Glomerular visceral epithelial cell (primary cell): ENCODE measurements at regions not wholly inside any gene's neighbourhood (a gene's known extent, or its start where the extent isn't known, plus 50 kb on each side); places are given as distances from the start of the nearest gene placed in this dataset.
"Not testable (repeated sequence)": the region's sequence is repeated elsewhere in the genome, so short reads cannot be mapped to it uniquely, and the experiment has no call there.

Source experiments
- DNase-seq: peaks from one replicate; pipeline ENCODE4 v3.0.0-alpha.2; 2016; ENCODE audit errors: extremely low spot score

GRCh38 chr5:17690473-17690872 lies 56.2 kb downstream of the TAF11L14 start:
- DNase-seq: no peak

DNA sequence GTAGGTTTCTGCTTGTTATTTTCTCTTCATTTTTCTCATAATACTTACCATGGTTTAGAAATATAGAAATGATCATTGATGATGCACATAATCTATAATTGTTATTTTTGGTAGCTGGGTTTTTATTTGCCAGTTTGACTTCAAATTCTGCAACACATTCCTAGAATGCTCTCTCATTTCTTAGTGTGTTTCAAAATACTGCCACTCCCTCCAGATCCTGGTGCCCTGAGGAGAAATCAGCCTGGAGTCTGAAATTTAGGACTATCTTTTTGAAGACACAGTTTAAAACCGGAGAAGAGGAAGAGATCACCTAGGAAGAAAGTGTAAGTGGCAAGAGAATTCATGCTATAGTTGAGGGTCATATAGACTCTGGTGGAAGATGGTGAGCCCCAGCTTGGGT lies 57.5 kb downstream of the TAF11L14 start:
- no peak for DNase-seq

- no peak for DNase-seq
These were observed 60.1 kb downstream of the TAF11L14 start for GRCh38 chr5:17694371-17694770.

- no peak for DNase-seq
These were observed 60.7 kb downstream of the TAF11L14 start for GRCh38 chr5:17694914-17695313.

GRCh38 chr5:17696627-17697026 lies 62.4 kb downstream of the TAF11L14 start:
- DNase-seq: no peak

GRCh38 chr5:17697671-17698070 lies 63.4 kb downstream of the TAF11L14 start:
- DNase-seq: no peak

GRCh38 chr5:17709011-17709710 lies 74.9 kb downstream of the TAF11L14 start:
- DNase-seq: no peak

GRCh38 chr5:17713301-17713700 lies 79.0 kb downstream of the TAF11L14 start:
- no peak for DNase-seq

DNA sequence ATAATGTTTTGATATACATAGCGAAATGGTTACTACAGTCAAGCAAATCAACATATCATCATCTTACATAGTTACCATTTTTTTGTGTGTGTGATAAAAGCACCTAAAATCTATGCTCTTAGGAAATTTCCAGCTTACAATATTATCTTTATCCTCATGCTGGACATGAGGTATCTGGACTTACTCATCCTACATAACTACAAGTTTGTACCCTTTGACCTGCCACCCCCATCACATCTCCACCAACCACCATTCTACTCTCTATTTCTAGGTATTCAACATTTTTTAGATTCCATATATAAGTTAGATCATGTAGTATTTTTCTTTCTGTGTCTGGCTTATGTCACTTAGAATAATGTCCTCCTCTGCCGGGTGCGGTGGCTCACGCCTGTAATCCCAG lies 79.9 kb downstream of the TAF11L14 start:
- DNase-seq: no peak

- DNase-seq: no peak
These were observed 85.3 kb downstream of the TAF11L14 start for GRCh38 chr5:17719592-17719991.

- no peak for DNase-seq
These were observed 85.8 kb downstream of the TAF11L14 start for GRCh38 chr5:17720071-17720470.

DNA sequence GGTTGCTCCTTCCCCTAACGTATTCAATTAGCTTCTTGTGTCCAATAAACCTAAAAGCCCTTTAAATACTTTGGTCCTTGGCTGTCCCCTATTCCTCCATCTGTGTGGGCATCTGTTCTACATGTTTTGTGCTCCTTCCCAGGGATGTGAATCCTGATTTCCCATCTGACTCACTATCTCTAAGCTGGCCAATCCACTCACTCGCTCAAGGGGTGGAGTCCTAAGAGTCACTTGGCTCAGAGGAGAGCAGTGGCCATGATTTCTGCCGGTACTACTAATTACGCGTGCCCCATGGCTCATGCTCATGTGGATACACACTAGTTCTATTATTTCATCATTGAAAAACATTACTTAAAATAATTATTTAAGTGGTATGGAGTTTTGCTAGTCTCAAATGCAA lies 89.6 kb downstream of the TAF11L14 start:
- no peak for DNase-seq

DNA sequence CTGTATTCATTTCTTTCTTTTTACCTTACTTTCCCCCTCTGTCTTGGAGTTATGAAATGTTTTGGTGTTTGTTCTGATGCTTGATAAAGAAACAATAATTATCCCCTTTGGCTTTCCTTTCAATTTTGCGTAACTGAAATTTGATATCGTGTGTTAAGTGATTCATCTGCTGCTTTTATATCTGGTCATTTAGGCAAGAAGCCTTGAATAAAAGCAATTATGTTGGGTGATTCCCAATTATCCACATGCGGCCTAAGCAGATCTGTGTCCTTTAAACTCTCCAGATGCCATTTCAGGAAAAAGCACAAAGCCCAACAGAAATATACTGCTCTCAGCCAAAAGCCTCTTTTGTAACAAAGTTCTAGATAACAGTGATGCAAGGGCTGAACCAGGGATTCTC lies 92.8 kb downstream of the TAF11L14 start:
- DNase-seq: no peak

DNA sequence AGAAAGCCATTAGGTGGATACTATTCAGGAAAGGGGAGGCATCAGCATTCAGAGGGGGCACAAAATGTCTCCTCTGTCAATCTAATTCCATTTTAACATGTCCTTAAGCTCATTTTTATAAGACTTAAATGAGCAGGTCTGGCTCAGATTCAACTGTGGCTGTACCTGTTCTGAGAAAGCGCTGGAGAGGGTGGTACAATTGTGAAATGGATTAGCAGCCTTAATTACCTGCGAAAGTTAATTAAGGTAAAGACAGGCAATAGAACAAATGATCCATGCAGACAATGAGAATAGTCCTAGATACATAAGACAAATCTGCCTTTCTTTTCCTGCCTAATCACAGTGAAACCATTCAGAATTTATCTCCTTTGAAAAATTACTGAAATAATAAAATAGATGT lies 96.2 kb downstream of the TAF11L14 start:
- no peak for DNase-seq

DNA sequence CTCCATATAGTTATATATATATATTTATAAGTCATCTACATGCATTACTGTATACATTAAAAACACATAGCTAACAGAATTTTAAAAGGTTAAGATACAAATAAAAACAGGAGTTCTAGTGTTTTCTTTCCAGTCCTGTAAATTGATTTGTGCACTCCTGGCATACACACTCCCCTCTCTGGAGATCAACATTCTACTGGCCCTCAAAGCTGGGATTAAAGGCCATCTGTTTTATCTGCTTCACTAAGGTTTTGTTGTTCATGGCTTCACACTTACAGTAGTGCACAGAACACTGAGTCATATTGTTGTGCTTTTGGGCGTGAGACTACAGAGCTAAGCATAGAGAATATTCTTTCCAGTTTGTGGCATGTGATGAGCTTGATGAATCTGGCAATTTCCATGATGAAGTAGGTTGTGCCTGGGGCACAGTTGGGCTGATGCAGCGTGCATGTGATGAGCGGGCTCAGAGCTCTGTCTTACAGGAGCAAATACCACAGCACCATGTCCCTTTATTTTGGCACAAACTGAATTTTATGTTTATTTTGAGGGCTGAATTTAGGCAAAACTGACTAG lies 98.2 kb downstream of the TAF11L14 start:
- no peak for DNase-seq

DNA sequence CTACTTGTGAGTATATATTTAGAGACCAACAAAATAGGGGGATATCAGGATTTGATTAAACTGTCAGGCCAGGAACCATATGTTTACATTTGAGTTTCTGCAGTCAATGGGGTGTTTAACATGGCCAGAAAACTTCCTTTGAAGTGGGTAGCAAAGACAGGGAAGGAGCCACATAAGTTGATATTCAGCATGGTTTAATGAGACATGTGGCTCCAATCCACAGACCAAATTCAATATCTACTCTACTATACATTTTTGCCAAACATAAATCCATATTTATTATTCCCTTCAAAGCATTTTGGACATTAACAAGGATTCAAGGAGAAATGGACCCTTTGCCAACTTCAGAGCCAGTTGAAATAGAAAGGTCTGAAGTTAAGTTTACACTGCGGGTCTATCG lies 99.8 kb downstream of the TAF11L14 start:
- no peak for DNase-seq

DNA sequence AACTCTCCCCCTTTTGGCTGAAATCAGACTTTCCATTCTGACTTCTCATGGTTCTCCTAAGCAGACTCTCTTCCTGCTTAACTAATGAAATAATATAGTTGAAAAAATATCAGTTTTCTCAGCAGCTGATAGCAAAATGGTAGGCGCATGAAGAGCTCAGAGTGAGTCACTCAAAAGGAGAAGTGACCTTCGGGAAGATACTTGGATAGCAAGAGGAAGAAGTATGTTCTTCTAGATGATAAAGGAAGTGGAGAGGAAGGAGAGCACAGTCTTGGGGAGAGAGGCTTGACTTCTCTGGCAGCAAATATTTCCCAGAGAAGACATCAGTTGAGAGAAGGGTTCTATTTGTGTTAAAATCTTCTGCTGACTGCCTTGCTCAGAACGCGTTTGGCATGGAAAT lies 101.5 kb downstream of the TAF11L14 start:
- DNase-seq: no peak

- DNase-seq: no peak
These were observed 102.8 kb downstream of the TAF11L14 start for GRCh38 chr5:17737092-17737491.

GRCh38 chr5:17738446-17738845 lies 104.2 kb downstream of the TAF11L14 start:
- no peak for DNase-seq

DNA sequence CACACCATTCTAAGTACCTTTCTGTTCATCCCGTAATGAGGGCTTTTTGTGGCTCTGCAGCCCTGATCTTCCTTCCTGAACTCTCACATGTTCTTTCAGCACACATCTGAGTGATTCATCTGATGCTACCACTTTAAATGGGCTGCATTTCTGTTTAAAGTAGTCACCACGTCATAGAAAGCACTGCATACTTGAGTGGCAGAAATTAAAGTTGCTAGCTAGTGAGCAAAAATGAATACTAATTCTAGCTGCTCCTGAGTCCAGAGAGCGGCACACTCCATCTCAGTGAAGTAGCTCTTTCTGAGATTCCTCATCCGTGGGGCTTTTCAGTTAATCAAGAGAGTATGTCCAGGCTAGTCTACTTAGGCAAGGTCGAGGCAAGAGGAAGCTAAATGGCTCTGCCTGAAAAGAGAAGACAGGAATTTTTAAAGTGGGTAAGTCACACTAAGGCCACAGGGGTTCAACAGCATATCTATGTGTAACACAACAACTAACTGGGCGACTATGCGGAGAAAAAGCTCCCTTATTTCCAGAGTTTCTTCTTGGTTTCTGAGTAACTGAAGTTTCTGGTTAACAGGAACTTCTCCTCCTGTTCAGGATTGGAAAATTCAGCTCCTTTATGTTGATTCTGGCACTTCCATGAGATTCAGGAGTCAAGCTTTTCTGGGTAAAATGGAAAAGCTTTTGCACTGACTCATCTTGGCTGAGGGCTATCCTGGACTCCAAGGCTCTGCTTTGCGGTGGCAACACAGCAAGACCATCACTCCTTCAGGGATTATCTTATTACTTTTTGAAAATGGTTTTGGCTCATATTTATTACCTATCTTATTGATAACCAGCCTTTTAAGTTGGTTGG lies 109.5 kb downstream of the TAF11L14 start:
- no peak for DNase-seq

DNA sequence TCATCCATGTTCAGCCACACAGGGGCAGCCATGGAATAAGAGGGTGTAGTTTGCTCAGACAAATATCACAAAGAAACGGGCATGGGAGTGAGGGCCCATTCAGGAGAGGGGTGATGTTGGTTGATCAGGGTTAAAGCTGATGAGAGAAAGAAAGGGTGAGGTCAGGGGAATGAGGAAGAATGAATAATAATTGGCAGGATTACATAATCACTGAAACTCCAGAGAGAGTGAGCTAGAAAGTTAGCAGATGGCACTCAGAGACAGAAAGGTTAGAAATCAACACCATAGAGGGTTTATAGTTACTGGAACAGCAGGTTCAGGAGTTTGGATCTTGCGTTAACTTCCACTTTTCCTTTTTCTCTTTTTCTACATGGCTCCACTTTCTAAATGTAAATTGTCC lies 113.9 kb downstream of the TAF11L14 start:
- DNase-seq: no peak

DNA sequence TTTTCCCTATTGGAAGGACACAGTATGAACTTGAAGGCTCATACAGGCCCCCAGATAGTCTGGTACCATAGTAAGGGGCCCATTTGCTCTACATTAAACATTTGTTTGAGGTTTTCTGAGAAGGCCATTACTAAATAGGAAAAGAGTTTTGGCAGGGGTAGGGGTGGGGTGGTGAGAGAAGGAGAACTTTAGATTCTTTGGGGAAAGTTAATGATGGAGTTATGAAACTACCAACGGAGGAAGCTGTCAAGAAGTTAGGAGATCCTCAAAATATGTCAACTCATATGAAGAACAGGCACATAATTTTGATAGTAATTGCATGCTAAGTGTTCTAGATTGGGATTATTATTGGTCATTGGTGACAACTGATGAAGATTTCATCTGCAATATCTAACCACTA lies 114.7 kb downstream of the TAF11L14 start:
- DNase-seq: no peak

GRCh38 chr5:17755406-17755805 lies 121.1 kb downstream of the TAF11L14 start:
- DNase-seq: not testable (repeated sequence)
